ENCODE measurements at regions not wholly inside any gene's neighbourhood (a gene's known extent, or its start where the extent isn't known, plus 50 kb on each side); places are given as distances from the start of the nearest gene placed in this dataset.

DNA sequence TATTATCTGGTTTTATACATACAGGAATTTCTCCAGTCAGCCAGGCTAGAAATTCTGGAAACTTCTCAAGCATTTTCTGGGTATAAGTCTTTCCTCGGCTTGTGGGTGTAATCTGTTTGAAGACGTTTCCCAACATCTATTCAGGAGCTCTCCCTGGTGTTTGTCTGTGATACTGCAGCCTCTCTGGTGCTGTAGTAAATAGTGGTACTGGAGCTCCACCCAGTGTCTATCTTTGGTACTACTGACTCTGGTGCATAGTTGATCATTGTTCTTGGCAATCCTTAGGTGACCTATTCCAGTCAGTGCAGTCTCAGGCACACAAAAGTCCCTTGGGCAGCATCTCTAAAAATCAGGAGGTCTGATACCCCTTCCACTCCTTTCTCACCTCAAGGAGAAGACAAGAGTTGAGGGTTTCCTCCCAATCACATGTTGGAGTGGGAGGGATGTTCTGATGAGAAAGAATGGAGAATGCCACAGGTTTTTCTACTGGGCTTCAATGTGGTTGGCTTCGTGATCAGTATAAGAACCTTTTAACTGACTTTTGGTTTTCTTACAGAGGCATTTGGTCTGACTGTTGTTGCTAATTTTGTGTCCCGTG lies 115.5 kb downstream of the CYSLTR2 start:
- TF ChIP-seq, protein P1, sequence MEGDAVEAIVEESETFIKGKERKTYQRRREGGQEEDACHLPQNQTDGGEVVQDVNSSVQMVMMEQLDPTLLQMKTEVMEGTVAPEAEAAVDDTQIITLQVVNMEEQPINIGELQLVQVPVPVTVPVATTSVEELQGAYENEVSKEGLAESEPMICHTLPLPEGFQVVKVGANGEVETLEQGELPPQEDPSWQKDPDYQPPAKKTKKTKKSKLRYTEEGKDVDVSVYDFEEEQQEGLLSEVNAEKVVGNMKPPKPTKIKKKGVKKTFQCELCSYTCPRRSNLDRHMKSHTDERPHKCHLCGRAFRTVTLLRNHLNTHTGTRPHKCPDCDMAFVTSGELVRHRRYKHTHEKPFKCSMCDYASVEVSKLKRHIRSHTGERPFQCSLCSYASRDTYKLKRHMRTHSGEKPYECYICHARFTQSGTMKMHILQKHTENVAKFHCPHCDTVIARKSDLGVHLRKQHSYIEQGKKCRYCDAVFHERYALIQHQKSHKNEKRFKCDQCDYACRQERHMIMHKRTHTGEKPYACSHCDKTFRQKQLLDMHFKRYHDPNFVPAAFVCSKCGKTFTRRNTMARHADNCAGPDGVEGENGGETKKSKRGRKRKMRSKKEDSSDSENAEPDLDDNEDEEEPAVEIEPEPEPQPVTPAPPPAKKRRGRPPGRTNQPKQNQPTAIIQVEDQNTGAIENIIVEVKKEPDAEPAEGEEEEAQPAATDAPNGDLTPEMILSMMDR (IDR thresholded peaks at IDR 0.05), result peak; percentile 80 to 100 (median 97)
- TF ChIP-seq POLR2AphosphoS5 (IDR thresholded peaks at IDR 0.05; ENCODE audit: insufficient read depth in 1 of 2, low read depth in 1 of 2), result peak in 1 of 2 donors; percentile 69

Measured in vagina (tissue), 2 donors.